22Rv1 (cell line): ENCODE measurements at regions not wholly inside any gene's neighbourhood (a gene's known extent, or its start where the extent isn't known, plus 50 kb on each side); places are given as distances from the start of the nearest gene placed in this dataset.

Experiments
- H3K27ac ChIP-seq: fragments of 450-650 bp; 2 replicates; pipeline ENCODE4 v1.5.1; 2017
- ZFX ChIP-seq: fragments of 450-650 bp; IDR thresholded peaks from 2 replicates; pipeline ENCODE4 v1.6.1; 2017; ENCODE audit warnings: antibody characterized with exemption, borderline replicate concordance
- TF ChIP-seq, protein P1 (sequence below): fragments of 450-650 bp; IDR thresholded peaks from 2 replicates; pipeline ENCODE4 v1.5.1; 2017; ENCODE audit warnings: mild to moderate bottlenecking

- TF ChIP-seq ZFX = no peak
- TF ChIP-seq, protein P1, sequence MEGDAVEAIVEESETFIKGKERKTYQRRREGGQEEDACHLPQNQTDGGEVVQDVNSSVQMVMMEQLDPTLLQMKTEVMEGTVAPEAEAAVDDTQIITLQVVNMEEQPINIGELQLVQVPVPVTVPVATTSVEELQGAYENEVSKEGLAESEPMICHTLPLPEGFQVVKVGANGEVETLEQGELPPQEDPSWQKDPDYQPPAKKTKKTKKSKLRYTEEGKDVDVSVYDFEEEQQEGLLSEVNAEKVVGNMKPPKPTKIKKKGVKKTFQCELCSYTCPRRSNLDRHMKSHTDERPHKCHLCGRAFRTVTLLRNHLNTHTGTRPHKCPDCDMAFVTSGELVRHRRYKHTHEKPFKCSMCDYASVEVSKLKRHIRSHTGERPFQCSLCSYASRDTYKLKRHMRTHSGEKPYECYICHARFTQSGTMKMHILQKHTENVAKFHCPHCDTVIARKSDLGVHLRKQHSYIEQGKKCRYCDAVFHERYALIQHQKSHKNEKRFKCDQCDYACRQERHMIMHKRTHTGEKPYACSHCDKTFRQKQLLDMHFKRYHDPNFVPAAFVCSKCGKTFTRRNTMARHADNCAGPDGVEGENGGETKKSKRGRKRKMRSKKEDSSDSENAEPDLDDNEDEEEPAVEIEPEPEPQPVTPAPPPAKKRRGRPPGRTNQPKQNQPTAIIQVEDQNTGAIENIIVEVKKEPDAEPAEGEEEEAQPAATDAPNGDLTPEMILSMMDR = no peak
- no peak overlapping the region for H3K27ac ChIP-seq
Measured at GRCh38 chr5:126265917-126266316, 157.3 kb upstream of the GRAMD2B start.

- TF ChIP-seq, protein P1 = no peak
- TF ChIP-seq ZFX = no peak
- H3K27ac ChIP-seq = no peak overlapping the region
Measured at GRCh38 chr5:126267438-126267837, 155.8 kb upstream of the GRAMD2B start.

DNA sequence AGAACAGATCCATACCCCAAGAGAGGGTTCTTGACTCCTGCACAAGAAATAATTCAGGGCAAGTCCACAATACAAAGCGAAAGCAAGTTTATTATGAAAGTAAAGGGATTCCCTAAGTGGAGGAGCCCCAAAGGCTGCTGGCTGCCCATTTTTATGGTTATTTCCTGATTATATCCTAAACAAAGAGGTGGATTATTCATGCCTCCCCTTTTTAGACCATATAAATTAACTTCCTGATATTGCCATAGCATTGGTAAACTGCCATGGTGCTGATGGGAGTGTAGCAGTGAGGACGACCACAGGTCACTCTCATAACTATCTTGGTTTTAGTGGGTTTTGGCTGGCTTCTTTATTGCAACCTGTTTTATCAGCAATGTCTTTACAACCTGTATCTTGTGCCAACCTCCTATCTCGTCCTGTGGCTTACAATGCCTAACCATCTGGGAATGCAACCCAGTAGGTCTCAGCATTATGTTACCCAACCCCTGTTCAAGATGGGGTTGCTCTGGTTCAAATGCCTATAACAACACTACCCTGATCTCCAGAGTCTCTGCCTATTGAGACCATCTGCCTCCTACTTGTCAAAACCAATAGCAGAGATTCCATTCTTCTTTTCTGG lies 154.4 kb upstream of the GRAMD2B start:
- TF ChIP-seq, protein P1 = no peak
- TF ChIP-seq ZFX = no peak
- no peak overlapping the region for H3K27ac ChIP-seq

GRCh38 chr5:126269511-126269910 lies 153.7 kb upstream of the GRAMD2B start:
- no peak for TF ChIP-seq ZFX
- TF ChIP-seq, protein P1 = no peak
- no peak overlapping the region for H3K27ac ChIP-seq

DNA sequence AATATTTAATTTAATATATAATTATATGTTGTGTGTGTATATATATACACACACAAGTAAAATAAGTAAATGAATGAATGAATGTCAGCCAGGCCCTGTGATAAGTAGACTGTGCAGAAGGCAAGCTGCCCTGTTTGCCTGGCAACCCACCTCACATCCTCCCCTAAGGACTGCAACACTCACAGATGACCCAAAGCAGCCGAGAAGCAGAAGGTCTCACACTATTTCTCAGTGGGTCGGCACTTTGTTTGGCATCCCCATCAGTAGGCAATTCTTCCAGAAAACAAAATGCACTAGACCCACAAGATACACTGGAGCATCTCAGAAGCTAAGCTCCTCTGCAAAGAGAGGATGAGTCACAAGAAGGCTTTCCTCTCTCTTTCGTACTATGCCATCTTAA lies 152.1 kb upstream of the GRAMD2B start:
- H3K27ac ChIP-seq = no peak overlapping the region
- TF ChIP-seq, protein P1 = no peak
- no peak for TF ChIP-seq ZFX

- TF ChIP-seq, protein P1 = no peak
- no peak for TF ChIP-seq ZFX
- H3K27ac ChIP-seq = no peak overlapping the region
Measured at GRCh38 chr5:126274076-126274762, 149.0 kb upstream of the GRAMD2B start.

DNA sequence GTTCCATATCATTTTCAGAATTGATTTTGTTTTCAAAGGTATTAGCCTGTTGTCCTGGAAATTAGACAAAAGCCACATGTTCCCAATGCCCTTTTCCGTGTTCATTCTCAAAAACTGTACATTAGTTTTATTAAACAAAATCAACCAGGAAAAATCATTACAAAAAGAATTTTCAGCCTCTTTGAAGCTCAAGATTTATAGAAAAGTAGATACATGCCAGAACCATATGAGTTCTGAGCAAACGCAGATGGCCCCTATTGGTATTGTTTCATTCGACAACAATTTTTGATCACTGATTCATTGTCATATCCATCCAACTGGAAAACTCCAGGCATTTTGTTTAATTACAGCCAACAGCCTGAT lies 148.5 kb upstream of the GRAMD2B start:
- H3K27ac ChIP-seq = no peak overlapping the region
- TF ChIP-seq, protein P1 = no peak
- TF ChIP-seq ZFX = no peak
